ENCODE measurements at regions not wholly inside any gene's neighbourhood (a gene's known extent, or its start where the extent isn't known, plus 50 kb on each side); places are given as distances from the start of the nearest gene placed in this dataset.

GRCh38 chr4:62429297-62429696, 1229.2 kb downstream of the ADGRL3 start:
- TF ChIP-seq EZH2phosphoT487 (IDR thresholded peaks at IDR 0.05; ENCODE audit: borderline replicate concordance, low read depth, low read length), result no peak
- TF ChIP-seq, protein P1, sequence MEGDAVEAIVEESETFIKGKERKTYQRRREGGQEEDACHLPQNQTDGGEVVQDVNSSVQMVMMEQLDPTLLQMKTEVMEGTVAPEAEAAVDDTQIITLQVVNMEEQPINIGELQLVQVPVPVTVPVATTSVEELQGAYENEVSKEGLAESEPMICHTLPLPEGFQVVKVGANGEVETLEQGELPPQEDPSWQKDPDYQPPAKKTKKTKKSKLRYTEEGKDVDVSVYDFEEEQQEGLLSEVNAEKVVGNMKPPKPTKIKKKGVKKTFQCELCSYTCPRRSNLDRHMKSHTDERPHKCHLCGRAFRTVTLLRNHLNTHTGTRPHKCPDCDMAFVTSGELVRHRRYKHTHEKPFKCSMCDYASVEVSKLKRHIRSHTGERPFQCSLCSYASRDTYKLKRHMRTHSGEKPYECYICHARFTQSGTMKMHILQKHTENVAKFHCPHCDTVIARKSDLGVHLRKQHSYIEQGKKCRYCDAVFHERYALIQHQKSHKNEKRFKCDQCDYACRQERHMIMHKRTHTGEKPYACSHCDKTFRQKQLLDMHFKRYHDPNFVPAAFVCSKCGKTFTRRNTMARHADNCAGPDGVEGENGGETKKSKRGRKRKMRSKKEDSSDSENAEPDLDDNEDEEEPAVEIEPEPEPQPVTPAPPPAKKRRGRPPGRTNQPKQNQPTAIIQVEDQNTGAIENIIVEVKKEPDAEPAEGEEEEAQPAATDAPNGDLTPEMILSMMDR (conservative IDR thresholded peaks at IDR 0.05; ENCODE audit: low read length), result no peak

Measured in OCI-LY7 (cell line).